ENCODE measurements at regions not wholly inside any gene's neighbourhood (a gene's known extent, or its start where the extent isn't known, plus 50 kb on each side); places are given as distances from the start of the nearest gene placed in this dataset.

DNA sequence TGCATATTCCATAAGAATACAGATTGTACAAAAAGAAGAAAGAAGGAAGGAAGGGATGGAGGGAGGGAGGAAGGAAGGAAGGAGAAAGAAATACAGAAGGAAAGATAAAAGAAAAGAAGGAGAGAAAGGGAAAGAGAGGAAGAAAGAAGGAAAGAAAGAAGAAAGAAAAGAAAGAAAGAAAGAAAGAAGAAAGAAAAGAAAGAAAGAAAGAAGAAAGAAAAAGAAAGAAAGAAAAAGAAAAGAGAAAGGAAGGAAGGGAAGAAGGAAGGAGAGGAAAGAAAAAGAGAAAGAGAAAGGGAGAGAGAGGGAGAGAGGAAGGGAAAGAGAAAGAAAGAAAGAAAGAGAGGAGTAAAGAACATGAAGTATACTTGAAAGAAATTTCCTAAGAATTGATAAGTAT is 577.9 kb upstream of the ALCAM start:
- no peaks in the 10 kb centered on the region for H3K36me3 Mint-ChIP-seq (ENCODE audit: low read depth)

GRCh38 chr3:104791331-104791730 is 575.4 kb upstream of the ALCAM start:
- Mint-ChIP-seq H3K27ac (ENCODE audit: unreplicated experiment) (peak overlapping the region; percentile 59), H3K27me3 (ENCODE audit: low read depth) (no peaks in the 10 kb centered on the region), H3K9me3 (ENCODE audit: low read depth) (no peaks in the 10 kb centered on the region), H3K36me3 (ENCODE audit: low read depth) (no peaks in the 10 kb centered on the region), H3K4me3 (ENCODE audit: unreplicated experiment) (no peak overlapping the region), H3K4me1 (ENCODE audit: low read depth) (peaks cover 10% of the 10 kb centered on the region)
- no peak for DNase-seq (ENCODE audit: low spot score)
- TF ChIP-seq CTCF (IDR thresholded peaks at IDR 0.05): no peak

More for the DNA sequence above, 577.9 kb upstream of the ALCAM start:
- H3K9me3 Mint-ChIP-seq (ENCODE audit: low read depth): no peaks in the 10 kb centered on the region
- H3K4me3 Mint-ChIP-seq (ENCODE audit: unreplicated experiment): no peak overlapping the region
- no peaks in the 10 kb centered on the region for H3K27me3 Mint-ChIP-seq (ENCODE audit: low read depth)
- no peak for DNase-seq (ENCODE audit: low spot score)
- TF ChIP-seq CTCF (IDR thresholded peaks at IDR 0.05): no peak
- H3K27ac Mint-ChIP-seq (ENCODE audit: unreplicated experiment): peak overlapping the region; percentile 57
- peaks cover 8% of the 10 kb centered on the region for H3K4me1 Mint-ChIP-seq (ENCODE audit: low read depth)

DNA sequence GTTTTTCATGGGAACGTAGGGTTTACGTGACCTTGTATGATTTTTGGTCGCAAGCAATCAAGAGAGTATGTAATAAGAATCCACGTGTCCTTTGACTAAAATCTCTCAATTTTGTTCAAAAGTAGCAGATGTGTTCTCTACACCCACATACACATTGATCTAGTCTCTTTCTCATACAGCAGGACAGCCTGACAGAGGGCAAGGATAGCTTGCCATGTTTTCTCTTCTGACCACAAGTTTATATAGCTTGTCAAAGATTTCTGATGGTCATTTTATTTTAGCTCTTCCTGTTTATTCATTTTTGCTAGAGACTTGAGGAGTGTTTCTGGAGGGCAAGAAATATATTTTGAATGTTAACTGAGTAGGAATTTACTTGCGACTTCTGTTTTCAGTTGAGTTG is 570.2 kb upstream of the ALCAM start:
- Mint-ChIP-seq H3K36me3 (ENCODE audit: low read depth) (no peaks in the 10 kb centered on the region), H3K9me3 (ENCODE audit: low read depth) (no peaks in the 10 kb centered on the region), H3K4me3 (ENCODE audit: unreplicated experiment) (no peak overlapping the region), H3K4me1 (ENCODE audit: low read depth) (peaks cover 32% of the 10 kb centered on the region), H3K27me3 (ENCODE audit: low read depth) (no peaks in the 10 kb centered on the region), H3K27ac (ENCODE audit: unreplicated experiment) (peak overlapping the region; percentile 37)
- no peak for TF ChIP-seq CTCF (IDR thresholded peaks at IDR 0.05)
- DNase-seq (ENCODE audit: low spot score): no peak

DNA sequence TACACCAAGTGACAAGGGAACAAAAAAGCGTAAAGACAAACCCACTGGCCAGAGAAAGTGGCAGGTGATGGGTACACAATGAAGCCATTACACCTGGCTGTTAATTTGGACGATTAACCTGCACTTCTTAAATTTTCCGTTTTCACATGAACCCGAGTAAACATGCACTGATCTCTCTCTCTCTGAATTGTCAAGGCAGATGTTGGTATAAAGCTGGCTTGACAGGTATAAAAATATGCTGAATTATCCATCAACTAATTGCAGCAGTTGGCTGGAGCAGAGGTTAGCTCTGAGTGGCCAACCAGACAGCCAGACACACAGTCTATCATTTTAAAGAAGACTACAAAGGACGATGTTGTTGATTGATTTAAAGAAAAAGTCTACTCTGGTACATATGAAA is 561.7 kb upstream of the ALCAM start:
- no peak for TF ChIP-seq CTCF (IDR thresholded peaks at IDR 0.05)
- Mint-ChIP-seq H3K4me3 (ENCODE audit: unreplicated experiment) (no peak overlapping the region), H3K27me3 (ENCODE audit: low read depth) (no peaks in the 10 kb centered on the region), H3K27ac (ENCODE audit: unreplicated experiment) (no peak overlapping the region), H3K9me3 (ENCODE audit: low read depth) (peaks cover 3% of the 10 kb centered on the region), H3K36me3 (ENCODE audit: low read depth) (no peaks in the 10 kb centered on the region), H3K4me1 (ENCODE audit: low read depth) (no peaks in the 10 kb centered on the region)
- no peak for DNase-seq (ENCODE audit: low spot score)

DNA sequence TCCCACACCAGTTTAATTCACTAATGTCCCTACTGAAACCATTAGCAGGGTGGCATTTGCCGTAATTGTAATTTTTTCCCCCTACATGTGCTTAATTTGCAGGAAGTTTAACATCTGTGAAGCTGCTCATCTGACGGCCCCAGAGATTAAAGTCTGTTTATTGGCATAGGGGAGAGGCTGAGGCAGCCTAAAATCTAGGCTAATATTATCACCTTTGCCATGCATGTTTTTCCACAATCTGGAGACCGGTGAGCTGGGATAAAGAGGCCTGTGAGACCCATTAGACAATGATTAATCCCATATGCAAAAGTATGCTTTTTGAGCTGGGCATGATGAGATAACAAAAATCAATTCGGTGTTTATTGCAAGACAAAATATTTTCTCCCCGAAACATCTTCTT is 561.2 kb upstream of the ALCAM start:
- Mint-ChIP-seq H3K9me3 (ENCODE audit: low read depth) (peaks cover 3% of the 10 kb centered on the region), H3K27ac (ENCODE audit: unreplicated experiment) (no peak overlapping the region), H3K36me3 (ENCODE audit: low read depth) (no peaks in the 10 kb centered on the region), H3K4me3 (ENCODE audit: unreplicated experiment) (no peak overlapping the region), H3K4me1 (ENCODE audit: low read depth) (no peaks in the 10 kb centered on the region), H3K27me3 (ENCODE audit: low read depth) (no peaks in the 10 kb centered on the region)
- no peak for DNase-seq (ENCODE audit: low spot score)
- TF ChIP-seq CTCF (IDR thresholded peaks at IDR 0.05): no peak
